HG03064 (cell line): ENCODE measurements at regions not wholly inside any gene's neighbourhood (a gene's known extent, or its start where the extent isn't known, plus 50 kb on each side); places are given as distances from the start of the nearest gene placed in this dataset.

Source experiments
- ATAC-seq: cut with Tn5 transposase; IDR thresholded peaks from one replicate; pipeline ENCODE4 v1.9.1; 2021; ENCODE audit warnings: low read depth; ENCODE audit not compliant: unreplicated experiment

- ATAC-seq, result no peak
Measured at GRCh38 chr6:98764373-98764911, 69.9 kb upstream of the POU3F2 start.

- ATAC-seq, result no peak
Measured at GRCh38 chr6:98769546-98769945, 64.8 kb upstream of the POU3F2 start.

GRCh38 chr6:98775205-98775604 lies 59.2 kb upstream of the POU3F2 start:
- ATAC-seq, result no peak

GRCh38 chr6:98777762-98778161 lies 56.6 kb upstream of the POU3F2 start:
- ATAC-seq, result peak; percentile 99

GRCh38 chr6:98779618-98780017 lies 54.8 kb upstream of the POU3F2 start:
- no peak for ATAC-seq

GRCh38 chr6:98782772-98783171 lies 51.6 kb upstream of the POU3F2 start:
- ATAC-seq, result no peak

- no peak for ATAC-seq
Measured at GRCh38 chr6:98783578-98783977, 50.8 kb upstream of the POU3F2 start.
